Hematopoietic multipotent progenitor cell treated with erythropoietin and hydrocortisone succinate and interleukin-3 and kit ligand, for 4 days (in vitro differentiated cells): ENCODE measurements at regions not wholly inside any gene's neighbourhood (a gene's known extent, or its start where the extent isn't known, plus 50 kb on each side); places are given as distances from the start of the nearest gene placed in this dataset.

Experiments used
- DNase-seq: peaks from one replicate; pipeline ENCODE4 v3.0.0-alpha.2; 2015

DNA sequence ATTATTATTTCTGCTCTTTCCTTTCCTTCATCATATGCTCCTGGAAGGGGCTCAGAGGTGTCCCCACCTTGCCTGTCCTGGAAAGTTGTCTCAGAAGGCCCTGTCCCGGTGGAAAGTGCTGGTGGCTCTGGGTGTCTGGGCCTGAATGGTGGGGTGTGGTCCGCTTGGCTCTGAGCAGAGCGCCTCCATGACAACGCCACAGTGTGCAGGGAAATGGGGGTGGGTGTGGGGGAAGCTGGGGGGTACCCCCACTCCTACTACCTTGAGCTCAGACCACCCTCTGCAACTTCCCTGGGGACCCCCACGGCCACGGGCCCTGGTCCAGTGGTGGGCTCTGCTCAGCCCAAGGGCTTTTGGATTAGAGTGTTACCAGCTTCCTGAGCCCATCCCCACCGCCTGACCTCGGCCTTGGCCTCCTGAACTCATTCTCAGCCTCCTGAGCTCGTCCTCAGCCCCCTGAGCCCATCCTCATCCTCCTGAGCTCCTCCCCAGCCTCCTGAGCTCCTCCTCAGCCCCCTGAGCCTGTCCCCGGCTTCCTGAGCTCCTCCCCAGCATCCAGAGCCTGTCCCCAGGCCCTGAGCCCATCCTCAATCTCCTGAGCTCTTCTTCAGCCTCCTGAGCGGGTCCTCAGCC lies 106.4 kb upstream of the FAM20C start:
- DNase-seq, result no peak

GRCh38 chr7:86629-87028 lies 105.7 kb upstream of the FAM20C start:
- no peak for DNase-seq

- DNase-seq, result no peak
Observed at GRCh38 chr7:87047-87446, 105.3 kb upstream of the FAM20C start.

- DNase-seq, result no peak
Observed at GRCh38 chr7:87671-88070, 104.7 kb upstream of the FAM20C start.

- DNase-seq, result no peak
Observed at GRCh38 chr7:88095-88926, 104.1 kb upstream of the FAM20C start.

DNA sequence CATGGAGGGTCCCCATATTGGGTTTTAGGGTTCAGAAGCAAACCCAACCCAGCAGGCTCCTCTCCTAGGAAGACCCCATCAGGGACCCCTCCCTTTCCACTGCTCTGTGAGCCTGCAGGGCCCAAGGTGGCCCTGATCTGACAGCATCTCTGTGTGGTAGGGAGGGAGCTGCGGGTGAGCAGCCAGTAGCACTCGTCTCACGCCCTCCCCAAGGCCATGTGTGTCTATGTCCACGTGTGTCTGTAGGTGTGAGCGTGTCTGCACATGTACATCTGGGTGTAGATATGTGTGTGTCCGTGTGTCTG lies 103.5 kb upstream of the FAM20C start:
- DNase-seq, result no peak

GRCh38 chr7:89232-90019 lies 102.9 kb upstream of the FAM20C start:
- DNase-seq, result peak; percentile 61

GRCh38 chr7:90111-91063 lies 102.0 kb upstream of the FAM20C start:
- DNase-seq, result peak; percentile 35

DNA sequence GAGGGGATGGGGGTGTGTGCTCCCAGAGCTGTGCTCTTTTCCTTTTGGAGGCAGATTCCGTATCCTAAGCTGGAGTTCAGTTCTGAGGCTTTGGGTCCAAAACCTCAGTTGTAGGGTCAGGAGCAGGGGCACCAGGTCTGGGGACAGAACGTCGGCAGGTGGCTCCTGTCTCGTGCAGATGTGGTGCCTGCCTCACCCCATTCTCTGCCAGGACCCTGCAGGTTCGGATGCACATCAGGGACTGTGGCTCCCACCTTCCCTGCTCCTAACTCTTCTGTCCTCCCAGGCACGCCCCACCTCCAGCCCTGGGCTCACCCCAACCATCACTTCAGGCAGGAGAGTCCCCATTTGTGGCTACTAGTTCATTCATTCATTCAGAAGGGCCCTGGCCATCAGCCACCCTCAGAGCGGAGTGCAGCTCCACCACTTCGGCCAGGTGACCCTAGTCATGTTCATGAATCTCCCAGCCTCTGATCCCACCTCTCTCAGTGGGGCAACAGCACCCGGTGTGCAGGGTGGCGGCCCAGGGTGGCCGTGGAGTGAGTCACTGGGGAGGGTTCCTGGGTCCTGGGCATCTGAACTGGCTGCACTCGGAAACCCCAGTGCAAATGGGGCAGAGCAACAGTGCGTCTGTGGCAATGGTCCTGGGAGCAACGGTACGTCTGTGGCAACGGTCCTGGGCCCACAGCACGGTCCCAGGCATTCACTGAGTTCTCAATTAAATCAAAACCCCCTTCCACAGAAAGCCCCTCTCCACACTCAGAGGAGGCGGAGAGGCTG lies 100.8 kb upstream of the FAM20C start:
- no peak for DNase-seq

DNA sequence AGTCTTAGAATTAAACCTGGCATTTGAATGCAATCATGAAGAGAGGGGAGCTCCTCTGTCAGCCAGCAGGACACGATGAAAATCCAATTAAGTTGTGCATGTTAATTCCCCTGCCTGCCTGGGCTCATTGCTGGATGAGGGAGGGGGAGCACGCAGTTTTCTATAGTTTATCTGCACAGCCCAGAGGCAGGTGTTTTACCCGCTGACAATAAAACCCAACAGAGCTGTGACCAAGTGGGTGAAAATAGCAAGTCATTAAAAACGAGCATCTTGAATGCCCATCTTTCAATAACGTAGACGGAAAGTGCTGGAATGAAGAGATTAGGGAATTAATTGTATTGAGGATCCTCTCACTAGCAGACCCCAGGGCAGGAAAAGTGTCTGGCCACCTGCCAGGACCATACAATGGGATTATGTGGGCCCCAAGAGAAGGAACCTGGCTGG lies 100.1 kb upstream of the FAM20C start:
- no peak for DNase-seq

- no peak for DNase-seq
Observed at GRCh38 chr7:92888-93672, 99.3 kb upstream of the FAM20C start.

- DNase-seq, result no peak
Observed at GRCh38 chr7:94251-94801, 98.0 kb upstream of the FAM20C start.

- no peak for DNase-seq
Observed at GRCh38 chr7:95180-95862, 97.0 kb upstream of the FAM20C start.

- no peak for DNase-seq
Observed at GRCh38 chr7:95863-96260, 96.5 kb upstream of the FAM20C start.

- DNase-seq, result no peak
Observed at GRCh38 chr7:96861-97260, 95.5 kb upstream of the FAM20C start.

DNA sequence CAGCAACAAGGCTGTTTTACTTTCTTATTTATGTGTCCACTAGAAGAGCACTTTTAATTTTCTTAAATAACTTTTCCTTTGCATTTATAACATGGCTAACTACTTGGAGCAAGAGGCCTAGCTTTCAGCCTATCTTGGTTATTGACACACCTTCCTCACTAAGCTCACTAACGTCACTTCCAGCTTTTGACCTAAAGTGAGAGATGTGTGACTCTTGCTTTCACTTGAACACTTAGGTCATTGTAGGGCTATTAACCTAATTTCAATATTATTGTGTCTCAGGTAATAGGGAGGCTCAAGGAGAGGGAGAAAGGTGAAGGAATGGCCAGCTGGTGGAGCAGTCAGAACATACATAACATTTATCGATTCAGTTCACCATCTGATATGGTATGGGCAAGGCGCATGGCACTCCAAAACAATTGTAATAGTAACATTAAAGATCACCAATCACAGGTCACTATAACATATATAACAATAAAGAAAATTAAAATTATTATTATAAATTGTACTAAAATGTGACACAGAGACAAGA lies 95.0 kb upstream of the FAM20C start:
- no peak for DNase-seq

- DNase-seq, result no peak
Observed at GRCh38 chr7:101146-102046, 91.0 kb upstream of the FAM20C start.

DNA sequence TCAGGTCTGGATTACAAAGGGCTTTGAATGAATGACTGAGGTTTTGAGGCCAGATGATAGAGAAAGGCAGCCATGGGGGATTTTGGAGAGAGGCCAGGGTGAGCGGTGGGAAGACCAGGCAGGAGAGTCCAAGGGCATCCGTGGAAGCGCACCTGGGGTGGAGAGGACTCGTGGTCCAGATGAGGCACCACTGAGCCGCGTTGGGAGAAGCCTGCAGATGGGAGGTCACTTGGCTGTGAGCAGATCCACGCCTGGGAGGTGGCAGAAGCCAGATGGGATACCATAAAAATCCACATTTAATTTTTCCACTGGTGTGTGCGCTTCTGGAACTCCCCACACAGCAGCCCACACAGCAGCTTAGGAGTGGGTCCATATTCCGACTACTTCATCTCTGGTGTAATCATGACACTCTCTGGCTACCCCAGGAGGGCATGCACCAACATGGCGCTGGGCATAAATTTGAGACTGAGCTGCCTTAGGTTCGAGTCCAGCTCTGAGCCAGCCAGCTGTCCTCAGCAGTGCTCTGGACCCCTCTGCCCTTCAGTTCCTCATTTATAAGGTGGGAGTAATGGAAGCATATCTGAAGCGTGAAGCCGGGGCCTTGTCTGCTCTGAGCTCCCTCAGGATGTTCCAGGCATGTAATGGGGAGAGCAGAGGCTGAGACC lies 90.2 kb upstream of the FAM20C start:
- DNase-seq, result no peak
